ENCODE measurements at regions not wholly inside any gene's neighbourhood (a gene's known extent, or its start where the extent isn't known, plus 50 kb on each side); places are given as distances from the start of the nearest gene placed in this dataset.
"Not testable (repeated sequence)": the region's sequence is repeated elsewhere in the genome, so short reads cannot be mapped to it uniquely, and the experiment has no call there.

DNA sequence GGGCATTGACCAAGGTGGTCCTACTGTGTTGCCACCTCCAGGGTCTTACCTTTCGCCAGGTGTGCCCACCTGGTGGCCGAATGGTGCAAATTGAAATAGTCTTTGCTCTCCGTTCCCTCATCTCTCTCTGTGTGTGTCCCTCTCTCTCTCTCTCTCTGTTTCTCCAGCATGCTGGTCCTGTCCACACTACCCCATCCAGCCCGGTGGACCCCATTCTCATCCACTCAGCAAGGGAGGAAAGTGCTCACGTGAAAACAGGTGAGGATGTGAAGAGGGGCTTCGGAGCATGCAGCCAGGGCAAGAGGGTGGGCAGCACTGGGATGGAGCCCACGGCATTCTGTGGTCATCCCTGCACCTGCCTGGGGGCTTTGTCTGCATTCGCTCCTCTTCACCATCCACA lies 150.1 kb downstream of the CRLF2 start:
- no peak for DNase-seq (ENCODE audit: low read depth in 4 of 4, low spot score in 3 of 4)

DNA sequence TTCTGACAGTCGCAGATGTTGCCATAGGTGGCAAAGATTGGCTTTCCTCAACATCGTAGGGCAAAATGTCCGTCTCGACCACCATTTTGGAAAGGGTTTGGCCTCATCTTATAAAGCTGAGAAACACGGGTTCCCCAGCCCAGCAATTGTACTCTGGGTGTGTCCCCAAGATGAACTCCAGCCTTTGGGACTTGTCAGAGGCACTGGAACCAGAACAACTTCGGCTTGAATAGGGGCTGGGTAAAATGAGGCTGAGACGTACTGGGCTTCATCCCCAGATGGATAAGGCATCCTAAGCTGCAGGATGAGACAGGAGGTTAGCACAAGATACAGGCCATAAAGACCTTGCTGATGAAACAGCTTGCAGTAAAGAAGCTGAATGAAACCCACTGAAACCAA lies 151.9 kb downstream of the CRLF2 start:
- no peak for DNase-seq (ENCODE audit: low read depth in 4 of 4, low spot score in 3 of 4)

DNA sequence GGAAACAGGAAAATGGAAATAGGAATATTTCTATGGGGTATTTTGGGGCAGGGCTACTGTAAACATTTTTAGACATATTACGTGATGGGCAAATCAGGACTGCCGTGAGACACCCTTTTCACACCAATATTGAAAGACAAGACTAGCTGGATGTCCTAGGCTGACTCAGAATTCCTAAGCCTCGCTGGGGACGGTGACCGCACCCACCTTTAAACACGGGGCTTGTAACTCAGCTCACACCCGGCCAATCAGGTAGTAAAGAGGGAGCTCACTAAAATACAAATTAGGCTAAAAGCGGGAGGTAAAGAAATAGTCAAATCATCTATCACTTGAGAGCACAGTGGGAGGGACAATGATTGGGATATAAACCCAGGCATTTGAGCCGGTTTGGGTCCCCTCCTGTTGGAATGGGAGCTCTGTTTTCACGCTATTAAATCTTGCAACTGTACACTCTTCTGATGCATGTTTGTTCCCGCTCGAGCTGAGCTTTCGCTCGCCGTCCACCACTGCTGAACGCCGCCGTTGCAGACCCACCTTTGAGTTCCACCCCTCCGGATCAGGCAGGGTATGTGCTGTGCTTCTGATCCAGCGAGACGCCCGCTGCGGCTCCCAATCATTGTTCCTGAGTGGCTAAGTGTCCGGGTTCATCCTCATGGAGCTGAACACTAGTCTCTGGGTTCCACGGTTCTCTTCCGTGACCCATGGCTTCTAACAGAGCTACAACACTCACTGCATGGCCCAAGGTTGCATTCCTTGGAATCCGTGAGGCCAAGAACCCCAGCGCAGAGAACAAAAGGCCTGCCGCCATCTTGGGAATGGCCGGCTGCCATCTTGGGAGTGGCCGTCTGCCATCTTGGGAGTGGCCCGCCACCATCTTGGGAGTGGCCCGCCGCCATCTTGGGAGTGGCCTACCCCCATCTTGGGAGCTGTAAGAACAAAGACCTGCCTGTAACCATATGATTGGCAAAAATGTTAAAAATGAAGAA lies 152.6 kb downstream of the CRLF2 start:
- DNase-seq (ENCODE audit: low read depth in 4 of 4, low spot score in 3 of 4), result no peak

DNA sequence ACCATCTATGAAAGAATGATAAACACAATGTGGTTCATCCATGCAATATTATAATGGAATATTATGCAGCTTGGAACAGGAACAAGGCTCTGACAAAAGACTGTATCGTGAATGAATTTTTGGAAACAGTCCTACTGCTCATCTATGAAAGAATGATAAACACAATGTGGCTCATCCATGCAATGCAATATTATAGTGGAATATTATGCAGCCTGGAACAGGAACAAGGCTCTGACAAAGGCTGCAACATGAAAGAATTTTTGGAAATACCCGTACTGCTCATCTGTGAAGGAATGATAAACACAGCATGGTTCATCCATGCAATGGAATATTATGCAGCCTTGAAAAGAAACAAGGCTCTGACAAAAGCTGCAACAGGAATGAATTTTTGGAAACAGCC lies 158.8 kb downstream of the CRLF2 start:
- DNase-seq (ENCODE audit: low read depth in 4 of 4, low spot score in 3 of 4), result not testable (repeated sequence)

DNA sequence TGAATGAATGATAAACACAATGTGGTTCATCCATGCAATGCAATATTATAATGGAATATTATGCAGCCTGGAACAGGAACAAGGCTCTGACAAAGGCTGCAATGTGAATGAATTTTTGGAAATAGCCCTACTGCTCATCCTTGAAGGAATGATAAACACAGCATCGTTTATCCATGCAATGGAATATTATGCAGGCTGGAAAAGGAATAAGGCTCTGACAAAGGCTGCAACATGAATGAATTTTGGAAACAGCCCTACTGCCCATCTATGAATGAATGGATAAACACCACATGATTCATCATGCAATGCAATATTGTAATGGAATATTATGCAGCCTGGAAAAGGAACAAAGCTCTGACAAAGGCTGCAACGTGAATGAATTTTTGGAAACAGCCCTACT lies 159.4 kb downstream of the CRLF2 start:
- DNase-seq (ENCODE audit: low read depth in 4 of 4, low spot score in 3 of 4), result no peak

DNA sequence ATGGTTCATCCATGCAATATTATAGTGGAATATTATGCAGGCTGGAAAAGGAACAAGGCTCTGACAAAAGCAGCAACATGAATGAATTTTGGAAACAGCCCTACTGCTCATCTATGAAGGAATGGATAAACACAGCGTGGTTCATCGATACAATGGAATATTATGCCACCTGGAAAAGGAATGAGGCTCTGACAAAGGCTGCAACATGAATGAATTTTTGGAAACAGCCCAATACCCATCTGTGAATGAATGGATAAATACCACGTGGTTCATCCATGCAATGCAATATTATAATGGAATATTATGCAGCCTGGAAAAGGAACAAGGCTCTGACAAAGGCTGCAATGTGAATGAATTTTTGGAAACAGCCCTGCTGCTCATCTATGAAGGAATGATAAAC lies 160.4 kb downstream of the CRLF2 start:
- no peak for DNase-seq (ENCODE audit: low read depth in 4 of 4, low spot score in 3 of 4)

DNA sequence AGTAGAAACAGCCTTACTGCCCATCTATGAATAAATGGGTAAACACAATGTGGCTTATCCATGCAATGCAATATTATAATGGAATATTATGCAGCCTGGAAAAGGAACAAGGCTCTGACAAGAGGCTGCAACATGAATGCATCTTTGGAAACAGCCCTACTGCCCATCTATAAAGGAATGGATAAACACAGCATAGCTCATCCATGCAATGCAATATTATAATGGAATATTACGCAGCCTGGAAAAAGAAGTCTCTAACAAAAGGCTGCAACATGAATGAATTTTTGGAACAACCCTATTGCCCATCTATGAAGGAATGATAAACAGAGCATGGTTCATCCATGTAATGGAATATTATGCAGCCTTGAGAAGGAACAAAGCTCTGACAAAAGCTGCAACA lies 161.0 kb downstream of the CRLF2 start:
- DNase-seq (ENCODE audit: low read depth in 4 of 4, low spot score in 3 of 4), result no peak

DNA sequence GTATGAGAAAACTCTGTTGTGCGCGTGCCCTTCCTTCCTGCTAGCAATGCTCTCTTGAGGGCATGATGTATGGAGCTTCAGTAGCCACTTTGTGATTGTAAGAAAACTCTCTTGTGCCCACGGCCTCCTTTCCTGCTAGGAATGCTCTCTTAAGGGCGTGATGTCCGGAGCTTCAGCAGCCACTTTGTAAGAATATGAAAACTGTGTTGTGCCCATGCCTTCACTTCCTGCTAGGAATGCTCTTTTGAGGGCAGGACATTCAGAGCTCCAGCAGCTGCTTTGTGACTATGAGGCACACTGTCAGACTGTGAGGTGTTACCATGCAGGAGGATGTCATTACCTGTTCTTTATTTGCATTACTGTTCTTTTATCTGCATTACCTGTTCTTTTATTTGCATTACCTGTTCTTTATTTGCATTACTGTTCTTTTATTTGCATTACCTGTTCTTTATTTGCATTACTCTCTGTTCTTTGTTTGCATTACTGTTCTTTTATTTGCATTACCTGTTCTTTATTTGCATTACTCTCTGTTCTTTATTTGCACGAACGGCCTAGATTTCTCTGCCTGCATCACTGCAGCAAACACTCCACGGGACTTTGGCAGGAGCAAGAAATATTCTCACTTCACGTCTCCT lies 166.7 kb downstream of the CRLF2 start:
- DNase-seq (ENCODE audit: low read depth in 4 of 4, low spot score in 3 of 4), result no peak

DNA sequence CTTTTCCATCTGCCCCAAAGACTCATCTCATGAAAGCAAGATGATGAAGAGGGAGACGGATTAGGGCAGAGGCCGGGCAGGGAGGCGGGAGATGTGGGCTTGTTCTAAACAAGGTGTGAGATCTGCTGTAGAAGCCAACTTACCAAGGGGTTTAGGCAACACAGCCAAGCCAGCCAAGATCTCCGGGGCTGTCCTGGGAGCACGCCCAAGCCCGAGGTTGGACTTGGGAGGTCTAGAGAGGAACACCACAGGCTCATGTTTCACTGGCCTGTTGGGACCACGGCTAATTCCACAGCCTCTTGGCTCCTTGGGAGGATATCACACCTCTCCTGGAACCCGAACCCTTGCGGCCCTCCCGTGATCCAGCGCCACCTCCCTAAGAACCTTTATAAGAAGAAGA lies 171.4 kb downstream of the CRLF2 start:
- DNase-seq (ENCODE audit: low read depth in 4 of 4, low spot score in 3 of 4), result no peak

DNA sequence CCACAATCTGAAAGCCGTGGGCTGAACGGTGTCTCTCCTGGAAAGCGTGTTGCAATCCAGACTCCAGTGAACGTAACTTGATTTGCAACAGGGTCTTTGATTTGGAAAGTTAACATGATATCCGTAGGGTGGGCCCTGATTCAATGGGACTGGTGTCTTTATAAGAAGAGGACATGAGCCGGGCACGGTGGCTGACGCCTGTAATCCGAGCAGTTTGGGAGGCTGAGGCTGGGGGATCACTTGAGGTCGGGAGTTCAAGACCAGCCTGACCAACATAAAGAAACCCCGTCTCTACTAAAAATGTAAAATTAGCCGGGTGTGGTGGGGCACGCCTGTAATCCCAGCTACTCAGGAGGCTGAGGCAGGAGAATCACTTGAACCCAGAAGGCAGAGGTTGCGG lies 176.5 kb downstream of the CRLF2 start:
- DNase-seq (ENCODE audit: low read depth in 4 of 4, low spot score in 3 of 4), result not testable (repeated sequence)

DNA sequence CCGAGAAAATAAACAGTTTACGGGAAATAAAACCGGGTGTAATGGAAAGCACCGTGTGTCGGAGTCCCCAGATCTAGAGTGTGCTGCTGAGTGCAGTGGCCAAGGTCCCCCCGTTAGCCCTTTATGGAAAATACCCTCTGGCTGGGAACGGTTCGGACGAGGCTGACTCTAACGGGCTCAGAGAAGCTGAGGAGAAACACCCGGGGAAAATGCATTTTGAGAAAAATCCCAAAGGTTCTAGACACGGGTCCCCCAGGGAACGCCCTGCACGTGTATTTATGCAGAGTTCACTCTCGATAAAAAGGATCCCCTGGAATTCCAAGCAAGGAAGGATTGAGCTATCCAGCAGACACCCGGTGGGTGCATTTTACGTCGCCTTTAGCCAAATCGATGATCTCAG lies 177.2 kb downstream of the CRLF2 start:
- DNase-seq (ENCODE audit: low read depth in 4 of 4, low spot score in 3 of 4), result no peak

DNA sequence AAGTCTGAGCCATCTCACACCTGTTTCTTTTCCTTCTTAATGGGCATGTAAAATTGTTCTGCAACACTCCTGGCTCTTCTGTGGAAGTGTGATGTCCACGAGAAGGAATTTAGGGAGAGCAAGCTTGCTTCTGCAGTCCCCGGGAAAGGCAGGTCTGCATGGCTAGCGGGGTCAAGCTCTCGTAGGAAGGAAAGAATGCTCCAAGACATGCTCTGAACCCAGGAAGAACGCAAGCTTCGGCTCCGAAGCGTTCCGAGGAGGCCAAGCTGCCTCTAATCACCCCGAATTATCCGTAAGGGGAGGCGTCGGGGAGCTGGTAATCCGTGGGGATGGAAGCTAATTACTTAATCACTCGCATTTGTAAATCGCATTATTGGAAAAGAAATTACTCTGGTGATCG lies 177.7 kb downstream of the CRLF2 start:
- no peak for DNase-seq (ENCODE audit: low read depth in 4 of 4, low spot score in 3 of 4)

DNA sequence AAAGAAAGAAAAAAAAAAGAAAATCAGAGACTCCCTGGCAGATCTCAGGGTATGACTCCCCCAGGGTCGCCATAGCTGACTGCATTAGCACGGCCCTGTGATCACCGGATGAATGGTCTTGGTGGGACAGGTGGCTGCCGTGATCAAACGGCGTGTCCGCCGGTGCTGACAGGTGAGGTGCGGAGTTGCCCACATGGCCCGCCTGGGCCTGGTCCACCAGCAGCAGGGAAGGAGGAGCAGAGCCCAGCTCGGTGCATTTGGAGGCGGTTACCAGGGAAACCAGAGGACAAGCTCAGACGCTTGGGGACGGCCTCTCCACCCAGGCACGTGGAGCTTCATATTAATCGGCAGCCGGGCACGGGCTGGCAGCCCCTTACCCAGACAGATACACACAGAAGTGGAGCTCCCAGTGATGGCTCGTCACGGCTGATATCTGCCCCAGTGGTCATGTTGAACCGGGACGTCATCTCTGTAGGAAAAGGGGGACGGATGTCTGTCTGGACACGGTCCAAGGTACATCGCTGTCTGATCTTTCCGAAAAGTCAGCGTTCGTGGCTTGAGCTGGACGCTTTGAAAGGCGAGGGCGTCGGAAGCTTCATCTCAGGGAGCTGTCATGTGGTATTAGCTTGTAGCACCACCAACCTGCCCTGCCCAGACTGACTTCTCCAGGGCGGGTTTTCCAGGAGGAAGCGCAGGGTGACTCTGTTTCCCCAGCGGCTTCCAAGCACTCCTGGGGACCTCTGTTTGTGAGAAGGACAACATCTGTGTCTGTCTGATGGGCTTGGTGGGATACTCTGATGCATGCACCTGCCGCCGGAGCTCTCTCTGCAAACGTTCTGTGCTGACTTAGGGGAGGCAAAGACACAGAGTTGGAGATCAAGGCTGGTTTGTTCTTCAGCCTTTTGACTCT lies 180.7 kb downstream of the CRLF2 start:
- no peak for DNase-seq (ENCODE audit: low read depth in 4 of 4, low spot score in 3 of 4)

DNA sequence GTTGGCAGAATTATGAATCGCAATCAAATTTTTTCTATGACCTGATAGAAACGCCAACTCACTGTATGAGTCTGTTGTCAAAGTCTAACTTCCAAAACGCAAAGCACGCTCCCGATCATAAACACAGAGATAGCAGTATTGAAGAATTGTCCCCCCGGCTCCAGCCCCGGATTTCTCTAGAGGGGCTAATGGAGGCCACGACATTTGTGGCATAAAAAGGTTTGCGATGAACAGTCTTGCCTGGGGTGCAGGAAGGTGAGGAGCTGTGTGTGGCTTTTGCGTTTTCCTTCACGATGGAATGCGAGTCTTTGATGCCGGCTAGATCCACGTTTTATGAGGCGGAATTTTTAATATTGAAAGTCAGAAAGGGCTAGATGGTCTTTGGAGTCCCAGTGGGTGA lies 183.0 kb downstream of the CRLF2 start:
- no peak for DNase-seq (ENCODE audit: low read depth in 4 of 4, low spot score in 3 of 4)

DNA sequence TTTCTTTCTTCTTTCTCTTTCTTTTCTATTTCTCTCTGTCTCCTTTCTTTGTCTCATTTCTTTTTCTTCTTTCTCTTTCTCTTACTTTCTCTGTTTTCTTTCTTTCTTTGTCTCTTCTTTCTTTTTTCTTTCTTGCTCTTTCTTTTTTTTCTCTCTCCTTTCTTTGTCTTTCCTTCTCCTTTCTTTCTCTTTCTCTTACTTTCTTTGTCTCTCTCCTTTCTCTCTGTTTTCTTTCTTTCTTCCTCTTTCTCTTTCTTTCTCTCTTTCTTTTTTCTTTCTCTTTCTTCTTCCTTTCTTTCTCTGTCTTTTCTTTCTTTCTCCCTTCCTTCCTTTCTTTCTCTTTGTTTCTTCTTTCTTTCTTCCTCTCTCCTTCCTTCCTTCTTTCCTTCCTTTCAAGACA lies 184.8 kb downstream of the CRLF2 start:
- no peak for DNase-seq (ENCODE audit: low read depth in 4 of 4, low spot score in 3 of 4)

DNA sequence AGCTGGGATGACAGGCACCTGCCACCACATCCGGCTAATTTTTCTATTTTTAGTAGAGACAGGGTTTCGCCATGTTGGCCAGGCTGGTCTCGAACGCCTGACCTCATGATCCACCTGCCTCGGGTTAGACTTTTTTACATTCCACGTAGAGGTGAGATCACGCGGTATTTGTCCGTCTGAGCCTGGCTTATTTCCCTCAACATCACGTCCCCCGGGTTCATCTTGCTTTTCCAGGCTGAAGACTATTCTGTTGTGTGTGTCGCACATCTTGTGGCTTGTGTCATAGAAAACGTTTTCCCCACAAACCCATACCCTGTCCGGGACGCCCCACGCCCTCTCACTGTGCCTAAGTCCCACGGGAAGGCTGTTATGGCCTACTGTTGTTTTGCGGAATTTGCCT lies 185.3 kb downstream of the CRLF2 start:
- DNase-seq (ENCODE audit: low read depth in 4 of 4, low spot score in 3 of 4), result no peak

DNA sequence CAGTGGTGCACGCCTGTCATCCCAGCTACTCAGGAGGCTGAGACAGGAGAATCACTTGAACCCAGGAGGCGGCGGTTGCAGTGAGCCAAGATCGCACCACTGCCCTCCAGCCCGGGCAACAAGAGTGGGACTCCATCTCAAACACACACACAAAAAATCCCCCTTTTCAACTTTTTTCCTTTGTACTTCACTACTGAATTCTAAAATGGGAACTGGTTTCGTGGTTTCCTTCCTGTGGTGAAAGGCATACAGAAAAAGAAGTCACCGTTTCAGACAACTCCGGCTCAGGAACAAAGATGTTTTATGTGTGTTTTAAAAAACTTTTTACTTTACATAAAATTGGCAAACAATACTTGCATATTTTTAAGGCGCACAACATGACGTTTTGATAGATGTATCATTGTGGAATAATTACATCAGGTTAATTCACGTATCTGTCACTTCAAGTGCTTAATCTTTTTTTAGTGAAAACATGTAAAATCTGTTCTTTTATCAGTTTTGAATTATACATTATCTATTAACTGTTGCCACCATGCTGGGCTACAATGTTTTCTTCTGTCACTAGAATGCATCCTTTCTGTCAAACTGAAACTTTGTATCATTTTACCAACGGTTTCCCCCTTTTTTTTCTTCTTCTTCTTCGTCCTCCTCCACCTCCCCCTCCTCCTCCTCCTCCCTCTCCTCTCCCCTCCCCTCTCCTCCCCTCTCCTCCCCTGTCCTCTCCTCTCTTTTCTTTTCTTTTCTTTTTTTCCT lies 186.0 kb downstream of the CRLF2 start:
- no peak for DNase-seq (ENCODE audit: low read depth in 4 of 4, low spot score in 3 of 4)

DNA sequence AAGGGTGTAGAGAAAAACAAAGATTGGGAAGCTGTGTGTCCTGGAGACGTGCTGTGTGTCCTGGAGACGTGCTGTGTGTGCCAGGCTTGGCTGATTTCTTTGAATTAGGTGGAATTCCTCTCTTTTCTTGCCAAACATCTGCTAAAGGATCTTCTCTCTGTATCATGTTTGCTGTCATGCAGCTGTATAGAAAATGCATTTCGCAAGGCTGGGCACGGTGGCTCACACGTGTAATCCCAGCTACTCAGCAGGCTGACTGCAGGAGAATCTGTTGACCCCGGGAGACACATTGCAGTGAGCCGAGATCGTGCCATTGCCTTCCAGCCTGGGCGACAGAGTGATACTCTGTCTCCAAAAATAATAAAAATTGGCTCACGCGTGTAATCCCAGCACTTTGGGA lies 187.0 kb downstream of the CRLF2 start:
- DNase-seq (ENCODE audit: low read depth in 4 of 4, low spot score in 3 of 4), result no peak

DNA sequence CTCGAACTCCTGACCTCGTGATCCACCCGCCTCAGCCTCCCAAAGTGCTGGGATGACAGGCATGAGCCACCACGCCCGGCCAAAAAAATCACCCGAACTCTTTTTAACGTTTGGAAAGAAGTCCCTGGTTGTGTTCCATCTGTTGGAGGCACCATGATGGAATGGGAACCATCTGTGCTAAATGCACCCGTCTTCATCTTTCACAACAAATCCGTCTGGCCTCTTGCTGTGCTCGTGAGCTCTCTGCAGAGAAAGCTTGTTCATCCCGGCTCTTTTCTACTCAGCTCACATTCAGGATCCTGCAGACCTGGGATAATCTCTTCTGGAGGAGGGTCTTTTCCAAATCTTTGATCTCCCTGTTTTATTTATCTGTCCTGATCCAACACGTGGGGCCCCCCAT lies 188.8 kb downstream of the CRLF2 start:
- no peak for DNase-seq (ENCODE audit: low read depth in 4 of 4, low spot score in 3 of 4)

DNA sequence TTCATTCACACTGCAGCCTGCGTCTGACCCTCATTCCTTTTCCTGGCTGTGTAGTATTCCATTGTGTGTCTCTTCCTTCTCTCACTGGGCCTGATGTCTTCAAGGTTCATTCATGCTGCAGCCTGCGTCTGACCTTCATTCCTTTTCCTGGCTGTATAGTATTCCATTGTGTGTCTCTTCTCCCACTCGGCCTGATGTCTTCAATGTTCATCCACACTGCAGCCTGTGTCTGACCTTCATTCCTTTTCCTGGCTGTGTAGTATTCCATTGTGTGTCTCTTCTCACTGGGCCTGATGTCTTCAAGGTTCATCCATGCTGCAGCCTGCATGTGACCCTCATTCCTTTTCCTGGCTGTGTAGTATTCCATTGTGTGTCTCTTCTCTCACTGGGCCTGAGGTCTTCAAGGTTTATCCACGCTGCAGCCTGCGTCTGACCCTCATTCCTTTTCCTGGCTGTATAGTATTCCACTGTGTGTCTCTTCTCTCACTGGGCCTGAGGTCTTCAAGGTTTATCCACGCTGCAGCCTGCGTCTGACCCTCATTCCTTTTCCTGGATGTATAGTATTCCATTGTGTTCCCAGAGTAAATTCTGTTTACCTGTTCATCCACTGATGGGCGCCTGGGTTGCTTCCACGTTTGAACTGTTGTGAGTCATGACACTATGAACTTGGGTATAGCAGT lies 191.0 kb downstream of the CRLF2 start:
- DNase-seq (ENCODE audit: low read depth in 4 of 4, low spot score in 3 of 4), result not testable (repeated sequence)
